ENCODE measurements at regions not wholly inside any gene's neighbourhood (a gene's known extent, or its start where the extent isn't known, plus 50 kb on each side); places are given as distances from the start of the nearest gene placed in this dataset.

- Histone ChIP-seq H3K4me1 (ENCODE audit: low read depth, poor library complexity, severe bottlenecking) (no peaks in the 10 kb centered on the region), H3K27me3 (ENCODE audit: insufficient read depth, low read depth) (no peaks in the 10 kb centered on the region), H2AFZ (ENCODE audit: low read depth) (no peak overlapping the region), H3K27ac (no peak overlapping the region), H3K4me2 (no peak overlapping the region), H3K36me3 (ENCODE audit: insufficient read depth) (no peaks in the 10 kb centered on the region), H3K79me2 (ENCODE audit: insufficient read depth, low read depth) (no peaks in the 10 kb centered on the region), H3K9ac (no peak overlapping the region), H4K20me1 (ENCODE audit: insufficient read depth) (no peaks in the 10 kb centered on the region), H3K4me3 (IDR thresholded peaks at IDR 0.05; ENCODE audit: insufficient read depth, low read depth, low read length) (no peak overlapping the region)
- no peak for TF ChIP-seq CTCF (conservative IDR thresholded peaks at IDR 0.05; ENCODE audit: low read depth, low read length)
Measured at GRCh38 chr6:126540161-126540560, 200.2 kb downstream of the CENPW start.

- no peak for TF ChIP-seq CTCF (conservative IDR thresholded peaks at IDR 0.05; ENCODE audit: low read depth, low read length)
- no peak overlapping the region for H3K4me2 ChIP-seq
- no peak overlapping the region for H3K9ac ChIP-seq
Measured at GRCh38 chr6:126541806-126542491, 202.0 kb downstream of the CENPW start.

GRCh38 chr6:126546541-126547120, 206.7 kb downstream of the CENPW start:
- Histone ChIP-seq H2AFZ (ENCODE audit: low read depth) (no peak overlapping the region), H4K20me1 (ENCODE audit: insufficient read depth) (no peaks in the 10 kb centered on the region), H3K4me3 (IDR thresholded peaks at IDR 0.05; ENCODE audit: insufficient read depth, low read depth, low read length) (no peak overlapping the region), H3K27me3 (ENCODE audit: insufficient read depth, low read depth) (no peaks in the 10 kb centered on the region), H3K27ac (no peak overlapping the region), H3K9ac (no peak overlapping the region), H3K36me3 (ENCODE audit: insufficient read depth) (no peaks in the 10 kb centered on the region), H3K4me1 (ENCODE audit: low read depth, poor library complexity, severe bottlenecking) (no peaks in the 10 kb centered on the region), H3K79me2 (ENCODE audit: insufficient read depth, low read depth) (no peaks in the 10 kb centered on the region), H3K4me2 (no peak overlapping the region)
- TF ChIP-seq CTCF (conservative IDR thresholded peaks at IDR 0.05; ENCODE audit: low read depth, low read length), result no peak

More at GRCh38 chr6:126541806-126542491, 202.0 kb downstream of the CENPW start:
- no peak overlapping the region for H2AFZ ChIP-seq (ENCODE audit: low read depth)
- H3K27me3 ChIP-seq (ENCODE audit: insufficient read depth, low read depth), result no peaks in the 10 kb centered on the region
- no peak overlapping the region for H3K27ac ChIP-seq
- no peak overlapping the region for H3K4me3 ChIP-seq (IDR thresholded peaks at IDR 0.05; ENCODE audit: insufficient read depth, low read depth, low read length)
- no peaks in the 10 kb centered on the region for H3K36me3 ChIP-seq (ENCODE audit: insufficient read depth)
- H3K79me2 ChIP-seq (ENCODE audit: insufficient read depth, low read depth), result no peaks in the 10 kb centered on the region
- H3K4me1 ChIP-seq (ENCODE audit: low read depth, poor library complexity, severe bottlenecking), result no peaks in the 10 kb centered on the region
- H4K20me1 ChIP-seq (ENCODE audit: insufficient read depth), result no peaks in the 10 kb centered on the region

- Histone ChIP-seq H4K20me1 (ENCODE audit: insufficient read depth) (no peaks in the 10 kb centered on the region), H3K9ac (no peak overlapping the region), H3K27ac (no peak overlapping the region), H3K4me3 (IDR thresholded peaks at IDR 0.05; ENCODE audit: insufficient read depth, low read depth, low read length) (no peak overlapping the region), H3K4me2 (no peak overlapping the region), H2AFZ (ENCODE audit: low read depth) (no peak overlapping the region), H3K27me3 (ENCODE audit: insufficient read depth, low read depth) (no peaks in the 10 kb centered on the region), H3K36me3 (ENCODE audit: insufficient read depth) (no peaks in the 10 kb centered on the region), H3K79me2 (ENCODE audit: insufficient read depth, low read depth) (no peaks in the 10 kb centered on the region), H3K4me1 (ENCODE audit: low read depth, poor library complexity, severe bottlenecking) (no peaks in the 10 kb centered on the region)
- no peak for TF ChIP-seq CTCF (conservative IDR thresholded peaks at IDR 0.05; ENCODE audit: low read depth, low read length)
Measured at GRCh38 chr6:126548300-126548699, 208.4 kb downstream of the CENPW start.
